ENCODE measurements at regions not wholly inside any gene's neighbourhood (a gene's known extent, or its start where the extent isn't known, plus 50 kb on each side); places are given as distances from the start of the nearest gene placed in this dataset.

DNA sequence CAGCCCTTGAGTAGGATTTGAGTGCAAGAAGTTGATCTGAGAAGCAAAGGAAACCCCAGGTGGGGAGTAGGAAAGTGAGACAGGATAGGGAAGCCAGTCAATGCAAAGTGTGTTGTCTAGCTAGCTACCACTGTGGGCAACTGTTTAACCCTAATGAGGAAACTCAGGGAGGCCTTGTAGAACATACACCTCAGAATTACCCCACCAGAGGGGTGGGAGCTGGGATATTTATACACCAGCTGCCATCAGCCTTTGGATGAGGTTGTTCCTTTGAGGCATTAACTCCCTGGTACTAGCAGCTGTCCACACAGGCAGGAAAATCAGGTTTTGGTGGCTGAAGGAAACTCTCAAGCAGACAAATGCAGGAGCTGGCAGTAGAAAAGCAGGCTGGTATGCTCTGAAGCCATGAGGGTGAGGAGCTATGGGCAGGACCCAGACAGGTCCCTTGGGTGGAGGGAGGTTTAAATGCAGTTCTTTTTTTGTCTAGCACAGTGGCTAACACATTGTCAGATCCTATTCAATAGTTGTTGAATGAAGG, 60.1 kb upstream of the ARID5B start:
- no peaks in the 10 kb centered on the region for H3K9me3 ChIP-seq (ENCODE audit: control insufficient read depth, low read depth, low read length)
- H3K36me3 ChIP-seq (ENCODE audit: control insufficient read depth, insufficient read depth, low read length) = no peaks in the 10 kb centered on the region
- H3K27me3 ChIP-seq (ENCODE audit: control insufficient read depth, insufficient read depth, low read length) = no peaks in the 10 kb centered on the region
- H3K4me1 ChIP-seq (ENCODE audit: control insufficient read depth, insufficient read depth, low read length) = peaks cover 47% of the 10 kb centered on the region
- no peak for DNase-seq
- H3K4me3 ChIP-seq (ENCODE audit: low read length) = no peak overlapping the region
- H3K27ac ChIP-seq (ENCODE audit: low read length) = no peak overlapping the region

DNA sequence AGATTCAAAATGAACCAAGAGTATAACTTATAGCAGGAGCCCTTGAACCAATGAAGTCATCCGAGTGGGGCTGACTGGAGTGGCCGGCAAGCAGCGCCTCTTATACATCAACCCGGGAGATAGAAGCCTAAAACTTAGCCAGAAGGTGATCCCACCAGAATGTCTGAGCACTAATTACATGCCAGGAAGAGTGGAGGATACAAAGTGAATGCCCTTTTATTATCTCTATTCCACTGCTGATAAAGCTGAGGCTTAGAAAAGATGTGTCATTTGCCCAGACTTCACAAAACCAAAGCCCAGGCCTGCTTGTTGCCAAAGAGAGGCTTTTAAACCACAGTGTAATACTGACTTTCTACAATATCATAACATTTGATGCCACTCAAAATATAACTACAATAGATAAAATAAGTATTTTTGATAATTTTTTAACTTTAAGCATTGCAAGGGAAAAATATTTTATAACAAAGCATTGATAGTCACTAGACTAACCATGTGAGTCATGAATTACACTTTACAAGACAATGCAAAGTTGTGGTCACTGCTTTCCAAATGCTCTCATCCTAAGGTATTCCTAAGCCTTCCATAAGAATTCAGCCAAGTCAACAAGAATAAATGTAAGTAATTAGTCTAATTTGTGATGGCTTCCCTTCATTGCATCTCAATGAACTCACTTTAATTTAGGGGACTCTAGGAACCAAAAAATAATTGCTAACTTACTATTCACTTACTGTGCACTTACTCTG, 58.6 kb upstream of the ARID5B start:
- DNase-seq = no peak
- Histone ChIP-seq H3K9me3 (ENCODE audit: control insufficient read depth, low read depth, low read length) (no peaks in the 10 kb centered on the region), H3K27ac (ENCODE audit: low read length) (no peak overlapping the region), H3K27me3 (ENCODE audit: control insufficient read depth, insufficient read depth, low read length) (no peaks in the 10 kb centered on the region), H3K36me3 (ENCODE audit: control insufficient read depth, insufficient read depth, low read length) (no peaks in the 10 kb centered on the region), H3K4me1 (ENCODE audit: control insufficient read depth, insufficient read depth, low read length) (peaks cover 35% of the 10 kb centered on the region), H3K4me3 (ENCODE audit: low read length) (no peak overlapping the region)
- WGBS (ENCODE audit: insufficient coverage, low lambda C conversion rate) = no CpG with 5 or more reads among the region's 4 CpGs

GRCh38 chr10:61844116-61844822, 57.2 kb upstream of the ARID5B start:
- Histone ChIP-seq H3K36me3 (ENCODE audit: control insufficient read depth, insufficient read depth, low read length) (no peaks in the 10 kb centered on the region), H3K4me1 (ENCODE audit: control insufficient read depth, insufficient read depth, low read length) (peaks cover 29% of the 10 kb centered on the region), H3K4me3 (ENCODE audit: low read length) (no peak overlapping the region), H3K27me3 (ENCODE audit: control insufficient read depth, insufficient read depth, low read length) (no peaks in the 10 kb centered on the region), H3K9me3 (ENCODE audit: control insufficient read depth, low read depth, low read length) (no peaks in the 10 kb centered on the region), H3K27ac (ENCODE audit: low read length) (no peak overlapping the region)
- no peak for DNase-seq
- WGBS (ENCODE audit: insufficient coverage, low lambda C conversion rate) = no CpG with 5 or more reads among the region's 4 CpGs

- peak overlapping the region; percentile 4 for H3K27ac ChIP-seq (ENCODE audit: low read length)
These were observed 56.1 kb upstream of the ARID5B start for GRCh38 chr10:61845196-61845949.

GRCh38 chr10:61845950-61846268, 55.6 kb upstream of the ARID5B start:
- H3K4me1 ChIP-seq (ENCODE audit: control insufficient read depth, insufficient read depth, low read length) = peaks cover 17% of the 10 kb centered on the region
- H3K27me3 ChIP-seq (ENCODE audit: control insufficient read depth, insufficient read depth, low read length) = no peaks in the 10 kb centered on the region
- peak in 1 of 2 donors; percentile 13 for DNase-seq
- no peaks in the 10 kb centered on the region for H3K36me3 ChIP-seq (ENCODE audit: control insufficient read depth, insufficient read depth, low read length)
- WGBS (ENCODE audit: insufficient coverage, low lambda C conversion rate) = no CpG with 5 or more reads among the region's 4 CpGs
- H3K27ac ChIP-seq (ENCODE audit: low read length) = peak overlapping the region; percentile 4
- H3K4me3 ChIP-seq (ENCODE audit: low read length) = no peak overlapping the region
- H3K9me3 ChIP-seq (ENCODE audit: control insufficient read depth, low read depth, low read length) = no peaks in the 10 kb centered on the region

More at GRCh38 chr10:61845196-61845949, 56.1 kb upstream of the ARID5B start:
- H3K4me1 ChIP-seq (ENCODE audit: control insufficient read depth, insufficient read depth, low read length) = peaks cover 18% of the 10 kb centered on the region
- no peak overlapping the region for H3K4me3 ChIP-seq (ENCODE audit: low read length)
- DNase-seq = peak; percentile 59 to 88
- H3K36me3 ChIP-seq (ENCODE audit: control insufficient read depth, insufficient read depth, low read length) = no peaks in the 10 kb centered on the region
- no peaks in the 10 kb centered on the region for H3K27me3 ChIP-seq (ENCODE audit: control insufficient read depth, insufficient read depth, low read length)
- no peaks in the 10 kb centered on the region for H3K9me3 ChIP-seq (ENCODE audit: control insufficient read depth, low read depth, low read length)
- no CpG with 5 or more reads among the region's 2 CpGs for WGBS (ENCODE audit: insufficient coverage, low lambda C conversion rate)

- no peak for DNase-seq
- WGBS (ENCODE audit: insufficient coverage, low lambda C conversion rate) = 100% methylated on average over 1 of the region's 5 CpGs
These were observed 55.0 kb upstream of the ARID5B start for GRCh38 chr10:61846370-61847031.

DNA sequence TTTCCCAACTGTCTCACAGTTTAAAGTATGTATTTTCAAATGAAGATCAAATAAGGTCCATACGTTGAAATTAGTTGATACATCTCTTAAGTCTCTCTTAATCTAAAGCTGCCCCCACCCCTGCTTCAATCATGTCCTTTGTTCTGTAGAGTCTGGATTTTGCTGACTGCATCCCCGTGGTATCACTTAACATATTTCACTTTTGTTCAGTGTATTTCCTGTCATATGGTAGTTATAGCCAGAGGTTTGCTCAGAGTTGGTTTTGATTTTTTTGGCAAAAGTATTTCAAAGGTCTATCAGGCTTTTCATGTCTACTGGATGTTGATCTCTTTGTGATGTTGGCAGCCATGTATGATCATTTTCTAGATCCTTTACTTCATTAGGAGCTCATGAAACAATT, 54.4 kb upstream of the ARID5B start:
- Histone ChIP-seq H3K9me3 (ENCODE audit: control insufficient read depth, low read depth, low read length) (no peaks in the 10 kb centered on the region), H3K36me3 (ENCODE audit: control insufficient read depth, insufficient read depth, low read length) (no peaks in the 10 kb centered on the region)
- 100% methylated on average over 1 of the region's 2 CpGs for WGBS (ENCODE audit: insufficient coverage, low lambda C conversion rate)

More at GRCh38 chr10:61846370-61847031, 55.0 kb upstream of the ARID5B start:
- H3K9me3 ChIP-seq (ENCODE audit: control insufficient read depth, low read depth, low read length) = no peaks in the 10 kb centered on the region
- no peak overlapping the region for H3K4me3 ChIP-seq (ENCODE audit: low read length)
- H3K27ac ChIP-seq (ENCODE audit: low read length) = no peak overlapping the region
- H3K27me3 ChIP-seq (ENCODE audit: control insufficient read depth, insufficient read depth, low read length) = no peaks in the 10 kb centered on the region
- peaks cover 17% of the 10 kb centered on the region for H3K4me1 ChIP-seq (ENCODE audit: control insufficient read depth, insufficient read depth, low read length)
- H3K36me3 ChIP-seq (ENCODE audit: control insufficient read depth, insufficient read depth, low read length) = no peaks in the 10 kb centered on the region

DNA sequence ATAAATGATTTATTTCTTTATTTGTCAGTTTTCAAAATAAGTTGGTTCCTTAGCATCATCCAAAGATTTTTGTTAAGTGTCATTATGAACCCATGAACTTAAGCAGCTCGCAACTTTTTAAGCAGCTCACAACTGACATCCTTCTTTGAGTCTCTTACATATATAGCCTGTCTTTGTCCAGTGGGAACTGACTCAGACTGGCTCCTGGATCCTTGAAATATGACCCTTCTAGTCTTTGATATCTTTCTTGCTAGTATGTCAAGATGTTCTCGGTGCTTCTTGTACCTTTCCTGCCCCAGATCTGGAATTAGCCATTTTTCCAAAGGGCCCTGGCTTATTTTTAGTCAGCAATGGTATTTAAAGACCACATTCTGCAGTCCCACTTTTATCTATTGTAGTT, 53.9 kb upstream of the ARID5B start:
- Histone ChIP-seq H3K4me3 (ENCODE audit: low read length) (no peak overlapping the region), H3K27ac (ENCODE audit: low read length) (no peak overlapping the region), H3K4me1 (ENCODE audit: control insufficient read depth, insufficient read depth, low read length) (peaks cover 17% of the 10 kb centered on the region), H3K9me3 (ENCODE audit: control insufficient read depth, low read depth, low read length) (no peaks in the 10 kb centered on the region), H3K36me3 (ENCODE audit: control insufficient read depth, insufficient read depth, low read length) (no peaks in the 10 kb centered on the region), H3K27me3 (ENCODE audit: control insufficient read depth, insufficient read depth, low read length) (no peaks in the 10 kb centered on the region)
- WGBS (ENCODE audit: insufficient coverage, low lambda C conversion rate) = no CpG with 5 or more reads among the region's 2 CpGs
- DNase-seq = no peak

More for the DNA sequence above, 54.4 kb upstream of the ARID5B start:
- Histone ChIP-seq H3K27ac (ENCODE audit: low read length) (no peak overlapping the region), H3K4me1 (ENCODE audit: control insufficient read depth, insufficient read depth, low read length) (peaks cover 17% of the 10 kb centered on the region), H3K27me3 (ENCODE audit: control insufficient read depth, insufficient read depth, low read length) (no peaks in the 10 kb centered on the region), H3K4me3 (ENCODE audit: low read length) (no peak overlapping the region)
- no peak for DNase-seq

GRCh38 chr10:61850376-61850775, 51.1 kb upstream of the ARID5B start:
- Histone ChIP-seq H3K9me3 (ENCODE audit: control insufficient read depth, low read depth, low read length) (no peaks in the 10 kb centered on the region), H3K36me3 (ENCODE audit: control insufficient read depth, insufficient read depth, low read length) (no peaks in the 10 kb centered on the region), H3K4me3 (ENCODE audit: low read length) (no peak overlapping the region), H3K27ac (ENCODE audit: low read length) (no peak overlapping the region), H3K27me3 (ENCODE audit: control insufficient read depth, insufficient read depth, low read length) (no peaks in the 10 kb centered on the region), H3K4me1 (ENCODE audit: control insufficient read depth, insufficient read depth, low read length) (peaks cover 9% of the 10 kb centered on the region)
- no peak for DNase-seq
